Stomach (tissue), 4 donors: ENCODE measurements at regions not wholly inside any gene's neighbourhood (a gene's known extent, or its start where the extent isn't known, plus 50 kb on each side); places are given as distances from the start of the nearest gene placed in this dataset.

Experiments
- EP300 ChIP-seq: sonication (generic); formaldehyde crosslinking; IDR thresholded peaks from one replicate; pipeline ENCODE4 v1.6.1; 2017; ENCODE audit warnings: antibody characterized with exemption
- POLR2A ChIP-seq, 4 donors: fragments of 450-650 bp; IDR thresholded peaks; one replicate each; pipeline ENCODE4 v1.6.1; 2016; ENCODE audit warnings: antibody characterized with exemption in 4 of 4, control low read depth in 2 of 4, mild to moderate bottlenecking in 1 of 4, moderate library complexity in 1 of 4
- POLR2AphosphoS5 ChIP-seq, 3 donors: sonication (generic); formaldehyde crosslinking; IDR thresholded peaks; one replicate each; pipeline ENCODE4 v1.6.1; 2016; ENCODE audit warnings: antibody characterized with exemption in 3 of 3
- TF ChIP-seq, protein P1 (sequence below), 7 experiments: fragments of 450-650 bp in 4 of 7; fragments of 200-600 bp in 3 of 7; sonication (generic) in 3 of 7; IDR thresholded peaks; one replicate each; pipeline ENCODE4 v1.5.1; 2016 to 2019; ENCODE audit warnings: antibody characterized with exemption in 7 of 7, control low read depth in 2 of 7, mild to moderate bottlenecking in 1 of 7

DNA sequence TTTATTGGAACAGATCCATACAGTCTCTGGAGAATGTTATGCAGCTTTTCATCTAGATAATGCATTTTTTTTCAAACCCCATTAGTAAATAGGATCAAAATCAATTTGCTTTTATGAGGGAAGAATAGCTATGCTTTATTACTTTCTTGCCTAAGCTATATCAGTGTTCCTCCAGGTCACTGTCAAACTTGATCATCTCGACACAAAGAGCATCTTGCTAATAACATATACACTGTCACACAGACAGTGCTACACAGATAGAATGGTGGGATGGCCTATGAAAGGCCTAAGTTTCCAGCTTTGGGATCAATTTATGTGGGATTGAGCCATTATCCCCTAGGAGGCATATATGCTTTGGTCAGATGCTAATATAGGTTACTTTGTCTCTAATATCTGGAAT is 862.9 kb upstream of the SPRY2 start:
- TF ChIP-seq, protein P1, sequence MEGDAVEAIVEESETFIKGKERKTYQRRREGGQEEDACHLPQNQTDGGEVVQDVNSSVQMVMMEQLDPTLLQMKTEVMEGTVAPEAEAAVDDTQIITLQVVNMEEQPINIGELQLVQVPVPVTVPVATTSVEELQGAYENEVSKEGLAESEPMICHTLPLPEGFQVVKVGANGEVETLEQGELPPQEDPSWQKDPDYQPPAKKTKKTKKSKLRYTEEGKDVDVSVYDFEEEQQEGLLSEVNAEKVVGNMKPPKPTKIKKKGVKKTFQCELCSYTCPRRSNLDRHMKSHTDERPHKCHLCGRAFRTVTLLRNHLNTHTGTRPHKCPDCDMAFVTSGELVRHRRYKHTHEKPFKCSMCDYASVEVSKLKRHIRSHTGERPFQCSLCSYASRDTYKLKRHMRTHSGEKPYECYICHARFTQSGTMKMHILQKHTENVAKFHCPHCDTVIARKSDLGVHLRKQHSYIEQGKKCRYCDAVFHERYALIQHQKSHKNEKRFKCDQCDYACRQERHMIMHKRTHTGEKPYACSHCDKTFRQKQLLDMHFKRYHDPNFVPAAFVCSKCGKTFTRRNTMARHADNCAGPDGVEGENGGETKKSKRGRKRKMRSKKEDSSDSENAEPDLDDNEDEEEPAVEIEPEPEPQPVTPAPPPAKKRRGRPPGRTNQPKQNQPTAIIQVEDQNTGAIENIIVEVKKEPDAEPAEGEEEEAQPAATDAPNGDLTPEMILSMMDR (IDR thresholded peaks at IDR 0.05), result no peak
- TF ChIP-seq POLR2A (IDR thresholded peaks at IDR 0.05) (no peak), POLR2AphosphoS5 (IDR thresholded peaks at IDR 0.05) (no peak), EP300 (no peak)
